22Rv1 (cell line): ENCODE measurements at regions not wholly inside any gene's neighbourhood (a gene's known extent, or its start where the extent isn't known, plus 50 kb on each side); places are given as distances from the start of the nearest gene placed in this dataset.

Experiments used
- ZFX ChIP-seq: fragments of 450-650 bp; IDR thresholded peaks from 2 replicates; pipeline ENCODE4 v1.6.1; 2017; ENCODE audit warnings: antibody characterized with exemption, borderline replicate concordance
- TF ChIP-seq, protein P1 (sequence below): fragments of 450-650 bp; IDR thresholded peaks from 2 replicates; pipeline ENCODE4 v1.5.1; 2017; ENCODE audit warnings: mild to moderate bottlenecking

DNA sequence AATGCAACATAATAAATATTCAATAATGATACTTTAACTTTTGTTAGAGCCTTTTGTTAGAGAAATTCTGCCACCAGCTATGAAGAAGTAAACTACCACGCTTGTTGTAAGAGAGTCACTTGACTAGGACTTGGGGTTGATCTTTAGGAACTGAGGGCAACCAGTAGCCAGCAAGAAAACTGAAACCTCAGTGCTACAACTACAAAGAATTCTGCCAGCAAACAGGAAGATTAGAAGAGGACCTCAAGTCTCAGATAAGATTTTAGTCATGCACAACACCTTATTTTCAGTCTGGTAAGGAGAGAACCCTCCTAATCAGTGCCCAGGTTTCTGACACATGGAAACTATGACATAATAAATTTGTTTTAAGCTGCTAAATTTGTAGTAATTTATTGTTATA is 498.3 kb upstream of the STEAP1 start:
- TF ChIP-seq, protein P1, sequence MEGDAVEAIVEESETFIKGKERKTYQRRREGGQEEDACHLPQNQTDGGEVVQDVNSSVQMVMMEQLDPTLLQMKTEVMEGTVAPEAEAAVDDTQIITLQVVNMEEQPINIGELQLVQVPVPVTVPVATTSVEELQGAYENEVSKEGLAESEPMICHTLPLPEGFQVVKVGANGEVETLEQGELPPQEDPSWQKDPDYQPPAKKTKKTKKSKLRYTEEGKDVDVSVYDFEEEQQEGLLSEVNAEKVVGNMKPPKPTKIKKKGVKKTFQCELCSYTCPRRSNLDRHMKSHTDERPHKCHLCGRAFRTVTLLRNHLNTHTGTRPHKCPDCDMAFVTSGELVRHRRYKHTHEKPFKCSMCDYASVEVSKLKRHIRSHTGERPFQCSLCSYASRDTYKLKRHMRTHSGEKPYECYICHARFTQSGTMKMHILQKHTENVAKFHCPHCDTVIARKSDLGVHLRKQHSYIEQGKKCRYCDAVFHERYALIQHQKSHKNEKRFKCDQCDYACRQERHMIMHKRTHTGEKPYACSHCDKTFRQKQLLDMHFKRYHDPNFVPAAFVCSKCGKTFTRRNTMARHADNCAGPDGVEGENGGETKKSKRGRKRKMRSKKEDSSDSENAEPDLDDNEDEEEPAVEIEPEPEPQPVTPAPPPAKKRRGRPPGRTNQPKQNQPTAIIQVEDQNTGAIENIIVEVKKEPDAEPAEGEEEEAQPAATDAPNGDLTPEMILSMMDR: no peak
- TF ChIP-seq ZFX: no peak
